SK-N-SH (cell line): ENCODE measurements at regions not wholly inside any gene's neighbourhood (a gene's known extent, or its start where the extent isn't known, plus 50 kb on each side); places are given as distances from the start of the nearest gene placed in this dataset.
"Not testable (repeated sequence)": the region's sequence is repeated elsewhere in the genome, so short reads cannot be mapped to it uniquely, and the experiment has no call there.

Source experiments
- CTCF ChIA-PET: fragments of 300-600, 350-600 bp; formaldehyde crosslinking; extraction: SDS; loops from one replicate; lab custom pipeline; 2021; lab: Yijun Ruan, JAX
- POLR2A ChIA-PET: fragments of 350-600 bp; sonication (Branson Sonifier 250); formaldehyde crosslinking; extraction: SDS; loops from one replicate; lab custom pipeline; 2020; ENCODE audit warnings: antibody characterized with exemption, inconsistent platforms; lab: Yijun Ruan, JAX
- DNase-seq: peaks from one replicate; pipeline ENCODE4 v3.0.0; 2012
- H2AFZ ChIP-seq: fragments of 200-600 bp; sonication (generic); 2 replicates; pipeline ENCODE4 v1.8.1; 2016; ENCODE audit warnings: antibody characterized with exemption, mild to moderate bottlenecking, low read depth
- H3F3A ChIP-seq: fragments of 200-600 bp; sonication (generic); replicated peaks from 2 replicates; pipeline ENCODE3; 2016; ENCODE audit warnings: antibody characterized with exemption, mild to moderate bottlenecking; ENCODE audit not compliant: insufficient read depth
- H3K27ac ChIP-seq, 2 experiments: fragments of 200-500 bp in 1 of 2; fragments of 200-600 bp in 1 of 2; sonication (Bioruptor generic) in 1 of 2; sonication (generic), shearing (Covaris generic) in 1 of 2; 2 replicates each; pipeline versions ENCODE4 v1.5.1 to v1.6.1; 2014 to 2016; ENCODE audit warnings: low read depth in 2 of 2, inconsistent platforms in 1 of 2, low read length in 1 of 2, mild to moderate bottlenecking in 1 of 2, mixed read lengths in 1 of 2
- H3K27me3 ChIP-seq: fragments of 200-600 bp; sonication (generic), shearing (Covaris generic); 2 replicates; pipeline ENCODE4 v1.6.1; 2016; ENCODE audit warnings: mixed run types; ENCODE audit not compliant: insufficient read depth
- H3K36me3 ChIP-seq, 2 experiments: fragments of 200-500 bp in 1 of 2; fragments of 200-600 bp in 1 of 2; sonication (Bioruptor generic) in 1 of 2; sonication (generic) in 1 of 2; replicated peaks in 1 of 2; 2 replicates each; pipeline versions ENCODE3 to v1.5.1; 2014 to 2016; ENCODE audit warnings: low read length in 1 of 2, mild to moderate bottlenecking in 1 of 2; ENCODE audit not compliant: insufficient read depth in 2 of 2, control insufficient read depth in 1 of 2
- H3K4me1 ChIP-seq, 2 experiments: fragments of 200-500 bp in 1 of 2; fragments of 200-600 bp in 1 of 2; sonication (Bioruptor generic) in 1 of 2; sonication (generic), shearing (Covaris generic) in 1 of 2; 2 replicates each; pipeline versions ENCODE4 v1.5.1 to v1.6.1; 2014 to 2016; ENCODE audit warnings: low read depth in 1 of 2, low read length in 1 of 2, mixed run types in 1 of 2; ENCODE audit not compliant: insufficient read depth in 2 of 2, control insufficient read depth in 1 of 2
- H3K4me2 ChIP-seq: fragments of 200-600 bp; sonication (generic), shearing (Covaris generic); 2 replicates; pipeline ENCODE4 v1.6.1; 2017; ENCODE audit warnings: mixed run types
- H3K4me3 ChIP-seq, 2 experiments: fragments of 200-500 bp in 1 of 2; fragments of 200-600 bp in 1 of 2; sonication (Bioruptor generic) in 1 of 2; sonication (generic), shearing (Covaris generic) in 1 of 2; 2 replicates each; pipeline versions ENCODE4 v1.5.1 to v1.8.1; 2014 to 2016; ENCODE audit warnings: low read depth in 2 of 2, inconsistent platforms in 1 of 2, low read length in 1 of 2, mild to moderate bottlenecking in 1 of 2, mixed read lengths in 1 of 2, moderate library complexity in 1 of 2
- H3K79me2 ChIP-seq: fragments of 200-600 bp; sonication (generic); 2 replicates; pipeline ENCODE4 v1.8.1; 2017; ENCODE audit warnings: mild to moderate bottlenecking; ENCODE audit not compliant: insufficient read depth
- H3K9ac ChIP-seq: fragments of 200-600 bp; sonication (generic); 2 replicates; pipeline ENCODE4 v1.6.1; 2017; ENCODE audit warnings: mixed run types
- H3K9me2 ChIP-seq: fragments of 200-600 bp; sonication (generic); 2 replicates; pipeline ENCODE4 v1.6.1; 2017; ENCODE audit warnings: mixed run types
- H3K9me3 ChIP-seq: fragments of 200-600 bp; sonication (generic); 2 replicates; pipeline ENCODE4 v1.6.1; 2017; ENCODE audit warnings: mixed run types, mild to moderate bottlenecking, moderate library complexity
- H4K20me1 ChIP-seq: fragments of 200-600 bp; sonication (generic); 2 replicates; pipeline ENCODE4 v1.6.1; 2017; ENCODE audit warnings: mild to moderate bottlenecking, mixed run types; ENCODE audit not compliant: insufficient read depth
- WGBS: methylation state at CpG from one replicate; pipeline ENCODE4 v1.1.6; 2017; ENCODE audit warnings: low lambda C conversion rate; 5-methylcytosine and 5-hydroxymethylcytosine counted together
- TF ChIP-seq, protein P1 (sequence below): fragments of 200-600 bp; sonication (generic); IDR thresholded peaks from 2 replicates; pipeline ENCODE4 v1.6.1; 2017; ENCODE audit warnings: antibody characterized with exemption, mild to moderate bottlenecking, moderate library complexity

DNA sequence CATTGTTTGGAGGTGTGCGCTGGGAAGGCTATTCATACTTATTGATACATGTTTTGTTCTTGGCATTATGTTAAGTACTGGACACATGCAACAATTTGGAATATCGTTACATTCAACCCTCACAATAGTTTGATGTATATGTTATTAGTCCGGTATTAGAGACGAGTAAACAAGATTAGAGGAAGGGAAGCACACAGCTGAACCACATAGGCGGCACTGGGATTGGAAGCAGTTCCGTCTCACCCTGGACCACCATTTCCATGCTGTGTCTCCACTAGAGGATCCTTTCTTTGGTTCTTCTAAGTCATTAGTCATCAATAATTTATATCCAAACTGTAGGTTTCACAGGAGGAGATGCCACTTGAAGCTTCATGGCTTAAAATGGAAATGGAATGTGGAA lies 5297.2 kb upstream of the TPTE start:
- H3K27me3 ChIP-seq, H3K36me3 ChIP-seq, H3K9me3 ChIP-seq, POLR2A ChIA-PET, H3F3A ChIP-seq, H3K79me2 ChIP-seq, H4K20me1 ChIP-seq, H3K27ac ChIP-seq, H3K4me1 ChIP-seq, H3K4me2 ChIP-seq, CTCF ChIA-PET, H2AFZ ChIP-seq, H3K9ac ChIP-seq, DNase-seq, H3K9me2 ChIP-seq, H3K4me3 ChIP-seq: not testable (repeated sequence)
- WGBS, result 9% methylated on average over 6 of the region's 6 CpGs

DNA sequence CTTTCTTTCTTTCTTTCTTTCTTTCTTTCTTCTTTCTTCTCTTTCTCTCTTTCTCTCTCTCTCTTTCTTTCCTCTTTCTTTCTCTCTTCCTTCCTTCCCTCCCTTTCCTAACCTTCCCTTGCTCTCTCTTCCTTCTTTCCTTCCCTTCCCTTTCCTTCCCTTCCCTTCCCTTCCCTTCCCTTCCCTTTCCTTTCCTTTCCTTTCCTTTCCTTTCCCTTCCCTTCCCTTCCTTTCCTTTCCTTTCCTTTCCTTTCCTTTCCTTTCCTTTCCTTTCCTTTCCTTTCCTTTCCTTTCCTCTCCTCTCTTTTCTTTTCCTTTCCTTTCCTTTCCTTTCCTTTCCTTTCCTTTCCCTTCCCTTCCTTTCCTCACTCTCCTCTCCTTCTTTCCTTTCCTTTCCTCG lies 5294.1 kb upstream of the TPTE start:
- CTCF ChIA-PET, DNase-seq, H3K4me2 ChIP-seq, H3K9me3 ChIP-seq, H3K79me2 ChIP-seq, POLR2A ChIA-PET, H2AFZ ChIP-seq, H3K4me3 ChIP-seq, H3K4me1 ChIP-seq, H3K36me3 ChIP-seq, H3K9ac ChIP-seq, H3K27me3 ChIP-seq, H3K27ac ChIP-seq, H3F3A ChIP-seq, H3K9me2 ChIP-seq, H4K20me1 ChIP-seq: not testable (repeated sequence)
- 4% methylated on average over 1 of the region's 1 CpG for WGBS

DNA sequence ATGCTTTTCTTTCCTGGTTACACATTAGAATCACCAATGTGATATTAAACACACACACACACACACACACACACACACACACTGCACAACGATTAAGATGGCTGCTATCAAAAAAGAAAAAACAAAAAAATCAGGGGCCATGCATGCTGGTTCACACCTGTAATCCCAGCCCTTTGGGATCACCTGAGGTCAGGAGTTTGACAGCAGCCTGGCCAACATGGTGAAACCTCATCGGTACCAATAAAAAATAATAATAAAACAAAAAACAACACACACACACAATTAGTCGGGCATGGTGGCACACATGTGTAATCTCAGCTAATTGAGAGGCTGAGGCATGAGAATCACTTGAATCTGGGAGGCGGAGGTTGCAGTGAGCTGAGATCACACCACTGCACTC lies 5290.8 kb upstream of the TPTE start:
- H3K27me3 ChIP-seq, H3K9me3 ChIP-seq, H3K27ac ChIP-seq, CTCF ChIA-PET, H3K4me3 ChIP-seq, H3F3A ChIP-seq, H2AFZ ChIP-seq, H3K79me2 ChIP-seq, H4K20me1 ChIP-seq, H3K36me3 ChIP-seq, H3K9me2 ChIP-seq, H3K9ac ChIP-seq, H3K4me1 ChIP-seq, H3K4me2 ChIP-seq, DNase-seq, POLR2A ChIA-PET: not testable (repeated sequence)
- WGBS, result 12% methylated on average over 4 of the region's 4 CpGs

DNA sequence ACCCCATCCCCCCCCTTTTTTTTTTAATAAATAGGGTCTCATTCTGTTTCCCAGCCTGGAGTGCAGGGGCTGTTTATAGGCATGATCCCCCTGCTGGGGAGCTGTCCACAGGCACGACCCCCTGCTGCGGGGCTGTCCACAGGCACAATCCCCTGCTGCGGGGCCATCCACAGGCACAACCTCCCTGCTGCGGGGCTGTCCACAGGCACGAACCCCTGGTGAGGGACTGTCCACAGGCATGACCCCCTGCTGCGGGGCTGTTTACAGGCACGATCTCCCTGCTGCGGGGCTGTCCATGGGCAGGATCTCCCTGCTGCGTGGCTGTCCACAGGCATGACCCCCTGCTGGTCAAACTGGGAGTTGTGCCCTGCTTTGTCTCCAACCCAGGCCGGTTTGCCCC lies 5290.1 kb upstream of the TPTE start:
- H3K27me3 ChIP-seq, H4K20me1 ChIP-seq, DNase-seq, H3K27ac ChIP-seq, CTCF ChIA-PET, H3K79me2 ChIP-seq, H3K9me2 ChIP-seq, H3K4me2 ChIP-seq, H3F3A ChIP-seq, H3K4me1 ChIP-seq, POLR2A ChIA-PET, H3K36me3 ChIP-seq, H3K9ac ChIP-seq, H3K4me3 ChIP-seq, H2AFZ ChIP-seq, H3K9me3 ChIP-seq: not testable (repeated sequence)
- TF ChIP-seq, protein P1, sequence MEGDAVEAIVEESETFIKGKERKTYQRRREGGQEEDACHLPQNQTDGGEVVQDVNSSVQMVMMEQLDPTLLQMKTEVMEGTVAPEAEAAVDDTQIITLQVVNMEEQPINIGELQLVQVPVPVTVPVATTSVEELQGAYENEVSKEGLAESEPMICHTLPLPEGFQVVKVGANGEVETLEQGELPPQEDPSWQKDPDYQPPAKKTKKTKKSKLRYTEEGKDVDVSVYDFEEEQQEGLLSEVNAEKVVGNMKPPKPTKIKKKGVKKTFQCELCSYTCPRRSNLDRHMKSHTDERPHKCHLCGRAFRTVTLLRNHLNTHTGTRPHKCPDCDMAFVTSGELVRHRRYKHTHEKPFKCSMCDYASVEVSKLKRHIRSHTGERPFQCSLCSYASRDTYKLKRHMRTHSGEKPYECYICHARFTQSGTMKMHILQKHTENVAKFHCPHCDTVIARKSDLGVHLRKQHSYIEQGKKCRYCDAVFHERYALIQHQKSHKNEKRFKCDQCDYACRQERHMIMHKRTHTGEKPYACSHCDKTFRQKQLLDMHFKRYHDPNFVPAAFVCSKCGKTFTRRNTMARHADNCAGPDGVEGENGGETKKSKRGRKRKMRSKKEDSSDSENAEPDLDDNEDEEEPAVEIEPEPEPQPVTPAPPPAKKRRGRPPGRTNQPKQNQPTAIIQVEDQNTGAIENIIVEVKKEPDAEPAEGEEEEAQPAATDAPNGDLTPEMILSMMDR, result peak; percentile 26; the same call in 1 of the 2 replicates
- whole genome bisulfite sequencing, result 10% methylated on average over 9 of the region's 10 CpGs

DNA sequence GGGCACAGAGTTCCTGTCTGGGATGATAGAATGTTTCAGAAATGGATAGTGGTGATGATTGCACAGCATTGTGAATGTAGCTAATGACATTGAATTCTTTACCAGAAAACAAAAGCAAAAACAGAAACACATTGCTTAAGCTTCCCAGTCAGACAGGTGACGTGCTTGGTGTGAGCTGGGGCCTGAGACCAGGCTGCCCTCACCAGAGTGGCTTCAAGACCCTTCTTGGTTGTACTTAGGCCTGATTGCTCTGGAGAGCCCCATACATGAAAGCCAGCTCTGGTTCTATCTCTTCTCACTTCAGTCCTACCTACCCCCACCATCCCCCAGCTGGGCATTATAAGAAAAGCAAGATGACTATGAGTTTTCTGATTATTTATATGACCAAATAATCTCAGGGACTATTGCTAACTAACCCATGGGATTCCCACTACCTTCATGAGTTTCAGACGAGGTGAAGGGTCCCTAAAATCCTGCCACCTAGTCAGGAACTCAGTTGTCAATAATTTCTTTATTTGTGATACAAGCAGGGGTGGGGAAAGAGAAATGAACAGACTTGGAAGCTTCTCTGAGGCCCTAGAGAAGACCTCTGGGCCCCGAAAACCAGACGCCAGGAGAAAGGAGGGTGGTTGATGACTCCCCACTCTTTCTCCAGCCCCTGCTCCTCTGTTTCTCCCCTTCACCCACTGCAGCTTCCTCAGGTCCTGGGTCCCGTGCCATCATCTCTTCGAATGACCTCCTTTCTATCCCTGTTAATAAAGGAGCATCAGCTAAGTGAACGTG lies 5289.0 kb upstream of the TPTE start:
- CTCF ChIA-PET, H3K9me3 ChIP-seq, H3K9me2 ChIP-seq, DNase-seq, H3K27me3 ChIP-seq, H3K4me1 ChIP-seq, H3K9ac ChIP-seq, H3K4me3 ChIP-seq, H3K36me3 ChIP-seq, H3K4me2 ChIP-seq, H3K79me2 ChIP-seq, H3K27ac ChIP-seq, POLR2A ChIA-PET, H2AFZ ChIP-seq, H3F3A ChIP-seq, H4K20me1 ChIP-seq: not testable (repeated sequence)
- 4% methylated on average over 7 of the region's 7 CpGs for WGBS

DNA sequence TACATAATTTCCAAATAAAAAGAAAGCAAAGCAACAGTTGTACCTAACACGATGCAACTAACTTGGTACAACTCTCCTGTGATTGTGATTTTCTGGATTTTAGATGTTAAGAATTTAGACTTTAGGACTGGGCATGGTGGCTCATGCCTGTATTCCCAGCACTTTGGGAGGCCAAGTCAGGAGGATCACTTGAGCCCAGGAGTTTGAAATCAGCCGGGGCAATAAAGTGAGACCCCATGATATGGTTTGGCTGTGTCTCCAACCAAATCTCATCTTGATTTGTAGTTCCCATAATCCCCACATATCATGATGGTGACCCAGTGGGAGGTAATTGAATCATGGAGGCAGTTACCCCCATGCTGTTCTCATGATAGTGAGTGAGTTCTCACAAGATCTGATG lies 5285.6 kb upstream of the TPTE start:
- H3K9me2 ChIP-seq, H3K27me3 ChIP-seq, POLR2A ChIA-PET, CTCF ChIA-PET, H2AFZ ChIP-seq, H3K27ac ChIP-seq, DNase-seq, H3K9me3 ChIP-seq, H4K20me1 ChIP-seq, H3K4me2 ChIP-seq, H3K79me2 ChIP-seq, H3K9ac ChIP-seq, H3K36me3 ChIP-seq, H3F3A ChIP-seq, H3K4me3 ChIP-seq, H3K4me1 ChIP-seq: not testable (repeated sequence)
- WGBS, result 0% methylated on average over 2 of the region's 2 CpGs
